Activated naive CD4-positive, alpha-beta T cell treated with anti-CD3 and anti-CD28 coated beads for 36 hours (primary cell): ENCODE measurements at regions not wholly inside any gene's neighbourhood (a gene's known extent, or its start where the extent isn't known, plus 50 kb on each side); places are given as distances from the start of the nearest gene placed in this dataset.

Experiments used
- CTCF ChIA-PET: fragments of 350-600 bp; sonication (Branson Sonifier 250); formaldehyde crosslinking; loops from one replicate; lab custom pipeline; 2021; ENCODE audit warnings: antibody characterized with exemption; lab: Charles Lee
- DNase-seq: peaks from one replicate; pipeline ENCODE4 v3.0.0-alpha.2; 2020
- H3K27ac Mint-ChIP-seq: one replicate; pipeline ENCODE4 v1.8.0; 2021; ENCODE audit warnings: mild to moderate bottlenecking, mixed read lengths
- H3K27me3 Mint-ChIP-seq: one replicate; pipeline ENCODE4 v1.8.0; 2021; ENCODE audit warnings: low read depth, mixed read lengths
- H3K36me3 Mint-ChIP-seq: one replicate; pipeline ENCODE4 v1.8.0; 2021; ENCODE audit warnings: low read depth, mixed read lengths
- H3K4me1 Mint-ChIP-seq: one replicate; pipeline ENCODE4 v1.8.0; 2021; ENCODE audit warnings: low read depth, mixed read lengths
- H3K4me3 Mint-ChIP-seq: one replicate; pipeline ENCODE4 v1.8.0; 2021; ENCODE audit warnings: mild to moderate bottlenecking, moderate library complexity, mixed read lengths
- H3K9me3 Mint-ChIP-seq: one replicate; pipeline ENCODE4 v1.8.0; 2021; ENCODE audit warnings: mixed read lengths
- intact Hi-C: fragments of 100-400 bp; cut with micrococcal nuclease; formaldehyde crosslinking; loops from one replicate; pipeline ENCODE4 v1.15.1; 2023

- CTCF ChIA-PET, result interaction anchor here (0.8 to 10.8 kb wide), 4 partner anchors 13 to 153 kb away, joined by 3 to 161 read pairs (median 10); partner anchors contain the start of gene TNFAIP3
- no peaks in the 10 kb centered on the region for H3K36me3 Mint-ChIP-seq
- no peak overlapping the region for H3K27ac Mint-ChIP-seq
- H3K4me3 Mint-ChIP-seq, result no peak overlapping the region
- no peaks in the 10 kb centered on the region for H3K9me3 Mint-ChIP-seq
- H3K27me3 Mint-ChIP-seq, result no peaks in the 10 kb centered on the region
- DNase-seq, result no peak
- peaks cover 29% of the 10 kb centered on the region for H3K4me1 Mint-ChIP-seq
- intact Hi-C loops, result no loop called here
These were observed 85.2 kb downstream of the TNFAIP3 start for GRCh38 chr6:137952247-137952646.

GRCh38 chr6:137953761-137954160, 86.7 kb downstream of the TNFAIP3 start:
- CTCF ChIA-PET, result no interaction called here
- intact Hi-C loops, result no loop called here
- Mint-ChIP-seq H3K4me1 (peaks cover 28% of the 10 kb centered on the region), H3K4me3 (no peak overlapping the region), H3K36me3 (no peaks in the 10 kb centered on the region), H3K9me3 (no peaks in the 10 kb centered on the region), H3K27ac (no peak overlapping the region), H3K27me3 (no peaks in the 10 kb centered on the region)
- DNase-seq, result no peak

- CTCF ChIA-PET, result interaction anchor here (0.5 kb wide), 1 partner anchor 70 kb away, joined by 3 read pairs; no protein-coding TSS in a partner anchor
- Mint-ChIP-seq H3K27ac (no peak overlapping the region), H3K9me3 (no peaks in the 10 kb centered on the region), H3K4me3 (no peak overlapping the region), H3K36me3 (no peaks in the 10 kb centered on the region), H3K27me3 (no peaks in the 10 kb centered on the region), H3K4me1 (peaks cover 27% of the 10 kb centered on the region)
- DNase-seq, result no peak
- intact Hi-C loops, result no loop called here
These were observed 87.2 kb downstream of the TNFAIP3 start for GRCh38 chr6:137954253-137954652.

GRCh38 chr6:137956098-137956488, 89.0 kb downstream of the TNFAIP3 start:
- no peak for DNase-seq
- Mint-ChIP-seq H3K9me3 (peaks cover 3% of the 10 kb centered on the region), H3K4me1 (peaks cover 12% of the 10 kb centered on the region), H3K27me3 (no peaks in the 10 kb centered on the region), H3K27ac (no peak overlapping the region), H3K4me3 (no peak overlapping the region), H3K36me3 (no peaks in the 10 kb centered on the region)
- intact Hi-C loops, result no loop called here
- CTCF ChIA-PET, result no interaction called here

- Mint-ChIP-seq H3K4me3 (no peak overlapping the region), H3K4me1 (peaks cover 8% of the 10 kb centered on the region), H3K27me3 (no peaks in the 10 kb centered on the region), H3K27ac (no peak overlapping the region), H3K9me3 (peaks cover 3% of the 10 kb centered on the region), H3K36me3 (no peaks in the 10 kb centered on the region)
- no peak for DNase-seq
- intact Hi-C loops, result no loop called here
- CTCF ChIA-PET, result interaction anchor here (1.1 to 1.6 kb wide), 2 partner anchors 11 to 13 kb away, joined by 3 to 6 read pairs; no protein-coding TSS in a partner anchor
These were observed 90.4 kb downstream of the TNFAIP3 start for GRCh38 chr6:137957471-137957870.

- Mint-ChIP-seq H3K9me3 (peaks cover 3% of the 10 kb centered on the region), H3K36me3 (no peaks in the 10 kb centered on the region), H3K4me1 (peaks cover 8% of the 10 kb centered on the region), H3K27me3 (no peaks in the 10 kb centered on the region), H3K27ac (no peak overlapping the region), H3K4me3 (no peak overlapping the region)
- CTCF ChIA-PET, result interaction anchor here (0.9 to 2.5 kb wide), 4 partner anchors 9 to 89 kb away, joined by 3 to 9 read pairs (median 6); no protein-coding TSS in a partner anchor
- DNase-seq, result no peak
- intact Hi-C loops, result loop anchor here (1.0 kb wide), 1 partner anchor 8 kb away; no protein-coding TSS in a partner anchor
These were observed 91.9 kb downstream of the TNFAIP3 start for GRCh38 chr6:137958811-137959565.

GRCh38 chr6:137962725-137963124, 95.7 kb downstream of the TNFAIP3 start:
- DNase-seq, result no peak
- Mint-ChIP-seq H3K4me1 (peaks cover 11% of the 10 kb centered on the region), H3K27ac (no peak overlapping the region), H3K27me3 (no peaks in the 10 kb centered on the region), H3K9me3 (peaks cover 3% of the 10 kb centered on the region), H3K4me3 (no peak overlapping the region), H3K36me3 (no peaks in the 10 kb centered on the region)
- CTCF ChIA-PET, result interaction anchor here (1.2 to 1.7 kb wide), 2 partner anchors 16 to 18 kb away, joined by 3 to 5 read pairs; no protein-coding TSS in a partner anchor
- intact Hi-C loops, result no loop called here

GRCh38 chr6:137964876-137965275, 97.8 kb downstream of the TNFAIP3 start:
- no peak for DNase-seq
- Mint-ChIP-seq H3K27ac (no peak overlapping the region), H3K4me3 (no peak overlapping the region), H3K4me1 (peaks cover 24% of the 10 kb centered on the region), H3K27me3 (no peaks in the 10 kb centered on the region), H3K36me3 (no peaks in the 10 kb centered on the region), H3K9me3 (peaks cover 3% of the 10 kb centered on the region)
- CTCF ChIA-PET, result no interaction called here
- intact Hi-C loops, result no loop called here

- peaks cover 52% of the 10 kb centered on the region for H3K4me1 Mint-ChIP-seq
- no peaks in the 10 kb centered on the region for H3K27me3 Mint-ChIP-seq
- H3K9me3 Mint-ChIP-seq, result no peaks in the 10 kb centered on the region
- H3K4me3 Mint-ChIP-seq, result no peak overlapping the region
- CTCF ChIA-PET, result interaction anchor here (0.6 to 3.0 kb wide), 9 partner anchors 10 to 263 kb away, joined by 3 to 12 read pairs (median 4); no protein-coding TSS in a partner anchor
- intact Hi-C loops, result loop anchor here (1.0 kb wide), 2 partner anchors 9 to 19 kb away; no protein-coding TSS in a partner anchor
- peak; percentile 18 for DNase-seq
- no peaks in the 10 kb centered on the region for H3K36me3 Mint-ChIP-seq
- H3K27ac Mint-ChIP-seq, result peak overlapping the region; percentile 85
These were observed 100.8 kb downstream of the TNFAIP3 start for GRCh38 chr6:137967689-137968454.

- no peaks in the 10 kb centered on the region for H3K36me3 Mint-ChIP-seq
- no peaks in the 10 kb centered on the region for H3K27me3 Mint-ChIP-seq
- no peak for DNase-seq
- peak overlapping the region; percentile 85 for H3K27ac Mint-ChIP-seq
- no peak overlapping the region for H3K4me3 Mint-ChIP-seq
- H3K9me3 Mint-ChIP-seq, result no peaks in the 10 kb centered on the region
- intact Hi-C loops, result loop anchor here (1.0 kb wide), 1 partner anchor 19 kb away; no protein-coding TSS in a partner anchor
- CTCF ChIA-PET, result interaction anchor here (0.6 to 3.5 kb wide), 8 partner anchors 9 to 264 kb away, joined by 3 to 12 read pairs (median 5); no protein-coding TSS in a partner anchor
- H3K4me1 Mint-ChIP-seq, result peaks cover 55% of the 10 kb centered on the region
These were observed 101.4 kb downstream of the TNFAIP3 start for GRCh38 chr6:137968455-137968804.

GRCh38 chr6:137968901-137969300, 101.8 kb downstream of the TNFAIP3 start:
- no peak for DNase-seq
- CTCF ChIA-PET, result interaction anchor here (1.2 to 3.5 kb wide), 6 partner anchors 9 to 264 kb away, joined by 3 to 10 read pairs (median 5); no protein-coding TSS in a partner anchor
- peak overlapping the region; percentile 27 for H3K4me3 Mint-ChIP-seq
- H3K4me1 Mint-ChIP-seq, result peaks cover 59% of the 10 kb centered on the region
- no peaks in the 10 kb centered on the region for H3K9me3 Mint-ChIP-seq
- H3K36me3 Mint-ChIP-seq, result no peaks in the 10 kb centered on the region
- intact Hi-C loops, result loop anchor here (1.0 kb wide), 2 partner anchors 20 to 65 kb away; no protein-coding TSS in a partner anchor
- H3K27me3 Mint-ChIP-seq, result no peaks in the 10 kb centered on the region
- peak overlapping the region; percentile 85 for H3K27ac Mint-ChIP-seq

GRCh38 chr6:137969874-137970273, 102.8 kb downstream of the TNFAIP3 start:
- peak overlapping the region; percentile 7 for H3K4me3 Mint-ChIP-seq
- intact Hi-C loops, result loop anchor here (1.0 to 10.0 kb wide), 4 partner anchors 25 to 435 kb away; partner anchors contain the start of gene HEBP2
- CTCF ChIA-PET, result interaction anchor here (2.0 to 3.5 kb wide), 4 partner anchors 25 to 265 kb away, joined by 5 to 17 read pairs (median 10); no protein-coding TSS in a partner anchor

More at GRCh38 chr6:137969874-137970273, 102.8 kb downstream of the TNFAIP3 start:
- Mint-ChIP-seq H3K36me3 (no peaks in the 10 kb centered on the region), H3K9me3 (no peaks in the 10 kb centered on the region), H3K27me3 (no peaks in the 10 kb centered on the region), H3K27ac (peak overlapping the region; percentile 85), H3K4me1 (peaks cover 67% of the 10 kb centered on the region)
- DNase-seq, result no peak
